SK-N-SH (cell line): ENCODE measurements at regions not wholly inside any gene's neighbourhood (a gene's known extent, or its start where the extent isn't known, plus 50 kb on each side); places are given as distances from the start of the nearest gene placed in this dataset.

Experiments
- CTCF ChIA-PET: fragments of 300-600, 350-600 bp; formaldehyde crosslinking; extraction: SDS; loops from one replicate; lab custom pipeline; 2021; lab: Yijun Ruan, JAX
- POLR2A ChIA-PET: fragments of 350-600 bp; sonication (Branson Sonifier 250); formaldehyde crosslinking; extraction: SDS; loops from one replicate; lab custom pipeline; 2020; ENCODE audit warnings: antibody characterized with exemption, inconsistent platforms; lab: Yijun Ruan, JAX
- DNase-seq: peaks from one replicate; pipeline ENCODE4 v3.0.0; 2012
- H2AFZ ChIP-seq: fragments of 200-600 bp; sonication (generic); 2 replicates; pipeline ENCODE4 v1.8.1; 2016; ENCODE audit warnings: antibody characterized with exemption, mild to moderate bottlenecking, low read depth
- H3F3A ChIP-seq: fragments of 200-600 bp; sonication (generic); replicated peaks from 2 replicates; pipeline ENCODE3; 2016; ENCODE audit warnings: antibody characterized with exemption, mild to moderate bottlenecking; ENCODE audit not compliant: insufficient read depth
- H3K27ac ChIP-seq, 2 experiments: fragments of 200-500 bp in 1 of 2; fragments of 200-600 bp in 1 of 2; sonication (Bioruptor generic) in 1 of 2; sonication (generic), shearing (Covaris generic) in 1 of 2; 2 replicates each; pipeline versions ENCODE4 v1.5.1 to v1.6.1; 2014 to 2016; ENCODE audit warnings: low read depth in 2 of 2, inconsistent platforms in 1 of 2, low read length in 1 of 2, mild to moderate bottlenecking in 1 of 2, mixed read lengths in 1 of 2
- H3K27me3 ChIP-seq: fragments of 200-600 bp; sonication (generic), shearing (Covaris generic); 2 replicates; pipeline ENCODE4 v1.6.1; 2016; ENCODE audit warnings: mixed run types; ENCODE audit not compliant: insufficient read depth
- H3K36me3 ChIP-seq, 2 experiments: fragments of 200-500 bp in 1 of 2; fragments of 200-600 bp in 1 of 2; sonication (Bioruptor generic) in 1 of 2; sonication (generic) in 1 of 2; replicated peaks in 1 of 2; 2 replicates each; pipeline versions ENCODE3 to v1.5.1; 2014 to 2016; ENCODE audit warnings: low read length in 1 of 2, mild to moderate bottlenecking in 1 of 2; ENCODE audit not compliant: insufficient read depth in 2 of 2, control insufficient read depth in 1 of 2
- H3K4me1 ChIP-seq, 2 experiments: fragments of 200-500 bp in 1 of 2; fragments of 200-600 bp in 1 of 2; sonication (Bioruptor generic) in 1 of 2; sonication (generic), shearing (Covaris generic) in 1 of 2; 2 replicates each; pipeline versions ENCODE4 v1.5.1 to v1.6.1; 2014 to 2016; ENCODE audit warnings: low read depth in 1 of 2, low read length in 1 of 2, mixed run types in 1 of 2; ENCODE audit not compliant: insufficient read depth in 2 of 2, control insufficient read depth in 1 of 2
- H3K4me2 ChIP-seq: fragments of 200-600 bp; sonication (generic), shearing (Covaris generic); 2 replicates; pipeline ENCODE4 v1.6.1; 2017; ENCODE audit warnings: mixed run types
- H3K4me3 ChIP-seq, 2 experiments: fragments of 200-500 bp in 1 of 2; fragments of 200-600 bp in 1 of 2; sonication (Bioruptor generic) in 1 of 2; sonication (generic), shearing (Covaris generic) in 1 of 2; 2 replicates each; pipeline versions ENCODE4 v1.5.1 to v1.8.1; 2014 to 2016; ENCODE audit warnings: low read depth in 2 of 2, inconsistent platforms in 1 of 2, low read length in 1 of 2, mild to moderate bottlenecking in 1 of 2, mixed read lengths in 1 of 2, moderate library complexity in 1 of 2
- H3K79me2 ChIP-seq: fragments of 200-600 bp; sonication (generic); 2 replicates; pipeline ENCODE4 v1.8.1; 2017; ENCODE audit warnings: mild to moderate bottlenecking; ENCODE audit not compliant: insufficient read depth
- H3K9ac ChIP-seq: fragments of 200-600 bp; sonication (generic); 2 replicates; pipeline ENCODE4 v1.6.1; 2017; ENCODE audit warnings: mixed run types
- H3K9me2 ChIP-seq: fragments of 200-600 bp; sonication (generic); 2 replicates; pipeline ENCODE4 v1.6.1; 2017; ENCODE audit warnings: mixed run types
- H3K9me3 ChIP-seq: fragments of 200-600 bp; sonication (generic); 2 replicates; pipeline ENCODE4 v1.6.1; 2017; ENCODE audit warnings: mixed run types, mild to moderate bottlenecking, moderate library complexity
- H4K20me1 ChIP-seq: fragments of 200-600 bp; sonication (generic); 2 replicates; pipeline ENCODE4 v1.6.1; 2017; ENCODE audit warnings: mild to moderate bottlenecking, mixed run types; ENCODE audit not compliant: insufficient read depth
- CHD2 ChIP-seq: fragments of 150-350 bp; IDR thresholded peaks from 2 replicates; pipeline ENCODE4 v1.6.1; 2018; ENCODE audit warnings: low read length; ENCODE audit not compliant: partially characterized antibody
- ELF1 ChIP-seq: IDR thresholded peaks from 2 replicates; pipeline ENCODE4 v1.4.0; 2012
- EP300 ChIP-seq, 2 experiments: IDR thresholded peaks; 2 replicates each; pipeline versions ENCODE4 v1.4.0 to v1.6.1; 2012; ENCODE audit warnings: borderline replicate concordance in 1 of 2, low read depth in 1 of 2, low read length in 1 of 2
- EZH2phosphoT487 ChIP-seq: fragments of 200-600 bp; sonication (generic); IDR thresholded peaks from 2 replicates; pipeline ENCODE4 v1.6.1; 2017; ENCODE audit warnings: low read depth, mixed run types, mild to moderate bottlenecking, antibody characterized with exemption, moderate library complexity, borderline replicate concordance
- FOXJ3 ChIP-seq: sonication (generic); formaldehyde crosslinking; IDR thresholded peaks from 2 replicates; pipeline ENCODE4 v1.5.1; 2020; ENCODE audit warnings: mild to moderate bottlenecking, missing genetic modification reagents
- GABPA ChIP-seq: IDR thresholded peaks from 2 replicates; pipeline ENCODE4 v1.4.0; 2012; ENCODE audit warnings: low read depth, mild to moderate bottlenecking
- IRF3 ChIP-seq: fragments of 150-350 bp; IDR thresholded peaks from 2 replicates; pipeline ENCODE4 v1.6.1; 2016; ENCODE audit warnings: mild to moderate bottlenecking, low read depth, low read length
- JUND ChIP-seq: IDR thresholded peaks from 2 replicates; pipeline ENCODE4 v1.4.0; 2012
- MEF2A ChIP-seq: IDR thresholded peaks from 2 replicates; pipeline ENCODE4 v1.4.0; 2012; ENCODE audit warnings: low read depth, borderline replicate concordance
- NFIC ChIP-seq: IDR thresholded peaks from 2 replicates; pipeline ENCODE4 v1.4.0; 2012; ENCODE audit warnings: borderline replicate concordance
- POLR2AphosphoS5 ChIP-seq: IDR thresholded peaks from 2 replicates; pipeline ENCODE4 v1.6.1; 2012; ENCODE audit warnings: low read depth, low read length
- RCOR1 ChIP-seq: fragments of 150-350 bp; IDR thresholded peaks from 2 replicates; pipeline ENCODE4 v1.6.1; 2017; ENCODE audit warnings: antibody characterized with exemption, low read length
- SIN3A ChIP-seq: IDR thresholded peaks from 2 replicates; pipeline ENCODE4 v1.6.1; 2012; ENCODE audit warnings: low read depth, mild to moderate bottlenecking, low read length, moderate library complexity, borderline replicate concordance
- TAF1 ChIP-seq: IDR thresholded peaks from 2 replicates; pipeline ENCODE4 v1.6.1; 2012; ENCODE audit warnings: low read depth, mild to moderate bottlenecking, low read length, moderate library complexity, borderline replicate concordance
- USF1 ChIP-seq: IDR thresholded peaks from 2 replicates; pipeline ENCODE4 v1.4.0; 2012; ENCODE audit warnings: low read depth, borderline replicate concordance
- WGBS: methylation state at CpG from one replicate; pipeline ENCODE4 v1.1.6; 2017; ENCODE audit warnings: low lambda C conversion rate; 5-methylcytosine and 5-hydroxymethylcytosine counted together
- TF ChIP-seq, protein P1 (sequence below): IDR thresholded peaks from 2 replicates; pipeline ENCODE4; 2012
- TF ChIP-seq, protein P2 (sequence below): IDR thresholded peaks from 2 replicates; pipeline ENCODE4 v1.4.0; 2012; ENCODE audit warnings: low read depth
- TF ChIP-seq, protein P3 (sequence below): IDR thresholded peaks from 2 replicates; pipeline ENCODE4 v1.4.0; 2012; ENCODE audit warnings: low read depth, borderline replicate concordance

DNA sequence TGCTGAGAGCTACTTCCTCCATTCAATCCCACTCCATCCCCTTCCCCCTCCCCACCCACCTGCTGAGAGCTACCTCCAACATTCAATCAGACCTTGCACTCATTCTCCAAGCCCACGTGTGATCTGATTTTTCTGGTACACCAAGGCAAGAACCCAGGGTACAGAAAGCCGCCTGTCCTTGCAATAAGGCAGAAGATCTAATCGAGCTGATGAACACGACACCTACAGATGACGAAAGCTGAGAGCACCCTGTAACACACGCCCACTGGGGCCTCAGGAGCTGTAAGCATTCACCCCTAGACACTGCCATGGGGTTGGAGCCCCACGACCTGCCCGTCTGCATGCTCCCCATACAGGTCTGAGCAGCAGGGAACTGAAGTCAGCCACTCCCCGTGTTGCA is 58.3 kb downstream of the TRIML1 start:
- 57% methylated on average over 6 of the region's 9 CpGs for WGBS
- H3K27me3 ChIP-seq, result no peaks in the 10 kb centered on the region
- H3K4me1 ChIP-seq, result peaks cover 0 to 3% of the 10 kb centered on the region in 2 experiments; a peak in 2 of 4 replicates
- no peak overlapping the region for H3K4me3 ChIP-seq
- ChIA-PET CTCF (no interaction called here), POLR2A (no interaction called here)
- no peak for TF ChIP-seq USF1
- TF ChIP-seq, protein P1, sequence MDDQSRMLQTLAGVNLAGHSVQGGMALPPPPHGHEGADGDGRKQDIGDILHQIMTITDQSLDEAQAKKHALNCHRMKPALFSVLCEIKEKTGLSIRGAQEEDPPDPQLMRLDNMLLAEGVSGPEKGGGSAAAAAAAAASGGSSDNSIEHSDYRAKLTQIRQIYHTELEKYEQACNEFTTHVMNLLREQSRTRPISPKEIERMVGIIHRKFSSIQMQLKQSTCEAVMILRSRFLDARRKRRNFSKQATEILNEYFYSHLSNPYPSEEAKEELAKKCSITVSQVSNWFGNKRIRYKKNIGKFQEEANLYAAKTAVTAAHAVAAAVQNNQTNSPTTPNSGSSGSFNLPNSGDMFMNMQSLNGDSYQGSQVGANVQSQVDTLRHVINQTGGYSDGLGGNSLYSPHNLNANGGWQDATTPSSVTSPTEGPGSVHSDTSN, result no peak
- TF ChIP-seq JUND, result no peak
- no peak for TF ChIP-seq NFIC
- TF ChIP-seq, protein P2, sequence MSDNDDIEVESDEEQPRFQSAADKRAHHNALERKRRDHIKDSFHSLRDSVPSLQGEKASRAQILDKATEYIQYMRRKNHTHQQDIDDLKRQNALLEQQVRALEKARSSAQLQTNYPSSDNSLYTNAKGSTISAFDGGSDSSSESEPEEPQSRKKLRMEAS, result no peak
- no peak for TF ChIP-seq POLR2AphosphoS5
- no peak for TF ChIP-seq GABPA
- TF ChIP-seq RCOR1, result no peak
- no peak for TF ChIP-seq SIN3A
- TF ChIP-seq MEF2A, result no peak
- TF ChIP-seq FOXJ3, result no peak
- TF ChIP-seq ELF1, result no peak
- TF ChIP-seq IRF3, result no peak
- H3K27ac ChIP-seq, result no peak overlapping the region
- H3F3A ChIP-seq, result no peaks in the 10 kb centered on the region
- no peaks in the 10 kb centered on the region for H4K20me1 ChIP-seq
- DNase-seq, result no peak
- H3K9me3 ChIP-seq, result no peaks in the 10 kb centered on the region
- H3K9ac ChIP-seq, result no peak overlapping the region
- no peak overlapping the region for H3K4me2 ChIP-seq
- H3K9me2 ChIP-seq, result no peaks in the 10 kb centered on the region
- H2AFZ ChIP-seq, result no peak overlapping the region
- no peaks in the 10 kb centered on the region for H3K79me2 ChIP-seq
- H3K36me3 ChIP-seq, result no peaks in the 10 kb centered on the region

- no peak for DNase-seq
- no peaks in the 10 kb centered on the region for H3K27me3 ChIP-seq
- H2AFZ ChIP-seq, result no peak overlapping the region
- no peak overlapping the region for H3K4me2 ChIP-seq
- CTCF ChIA-PET, result no interaction called here
- H3K9me3 ChIP-seq, result no peaks in the 10 kb centered on the region
- H3K36me3 ChIP-seq, result no peaks in the 10 kb centered on the region
- H3K4me3 ChIP-seq, result no peak overlapping the region
- H3F3A ChIP-seq, result no peaks in the 10 kb centered on the region
- H3K9ac ChIP-seq, result no peak overlapping the region
- H3K79me2 ChIP-seq, result no peaks in the 10 kb centered on the region
- no peaks in the 10 kb centered on the region for H3K9me2 ChIP-seq
- TF ChIP-seq TAF1 (no peak), FOXJ3 (no peak), CHD2 (no peak), EZH2phosphoT487 (no peak), GABPA (no peak), EP300 (IDR thresholded peaks at IDR 0.05; ENCODE audit: borderline replicate concordance in 1 of 2, low read depth in 1 of 2, low read length in 1 of 2) (no peak), IRF3 (no peak)
- TF ChIP-seq, protein P2, result no peak
- TF ChIP-seq, protein P3, sequence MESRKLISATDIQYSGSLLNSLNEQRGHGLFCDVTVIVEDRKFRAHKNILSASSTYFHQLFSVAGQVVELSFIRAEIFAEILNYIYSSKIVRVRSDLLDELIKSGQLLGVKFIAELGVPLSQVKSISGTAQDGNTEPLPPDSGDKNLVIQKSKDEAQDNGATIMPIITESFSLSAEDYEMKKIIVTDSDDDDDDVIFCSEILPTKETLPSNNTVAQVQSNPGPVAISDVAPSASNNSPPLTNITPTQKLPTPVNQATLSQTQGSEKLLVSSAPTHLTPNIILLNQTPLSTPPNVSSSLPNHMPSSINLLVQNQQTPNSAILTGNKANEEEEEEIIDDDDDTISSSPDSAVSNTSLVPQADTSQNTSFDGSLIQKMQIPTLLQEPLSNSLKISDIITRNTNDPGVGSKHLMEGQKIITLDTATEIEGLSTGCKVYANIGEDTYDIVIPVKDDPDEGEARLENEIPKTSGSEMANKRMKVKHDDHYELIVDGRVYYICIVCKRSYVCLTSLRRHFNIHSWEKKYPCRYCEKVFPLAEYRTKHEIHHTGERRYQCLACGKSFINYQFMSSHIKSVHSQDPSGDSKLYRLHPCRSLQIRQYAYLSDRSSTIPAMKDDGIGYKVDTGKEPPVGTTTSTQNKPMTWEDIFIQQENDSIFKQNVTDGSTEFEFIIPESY, result no peak
- peaks cover 0 to 3% of the 10 kb centered on the region in 2 experiments; a peak in 2 of 4 replicates for H3K4me1 ChIP-seq
- H4K20me1 ChIP-seq, result no peaks in the 10 kb centered on the region
- POLR2A ChIA-PET, result no interaction called here
- no peak overlapping the region for H3K27ac ChIP-seq
- WGBS, result 36% methylated on average over 11 of the region's 11 CpGs
Observed at GRCh38 chr4:188198982-188199792, 59.9 kb downstream of the TRIML1 start.
